ENCODE measurements at regions not wholly inside any gene's neighbourhood (a gene's known extent, or its start where the extent isn't known, plus 50 kb on each side); places are given as distances from the start of the nearest gene placed in this dataset.
"Not testable (repeated sequence)": the region's sequence is repeated elsewhere in the genome, so short reads cannot be mapped to it uniquely, and the experiment has no call there.

DNA sequence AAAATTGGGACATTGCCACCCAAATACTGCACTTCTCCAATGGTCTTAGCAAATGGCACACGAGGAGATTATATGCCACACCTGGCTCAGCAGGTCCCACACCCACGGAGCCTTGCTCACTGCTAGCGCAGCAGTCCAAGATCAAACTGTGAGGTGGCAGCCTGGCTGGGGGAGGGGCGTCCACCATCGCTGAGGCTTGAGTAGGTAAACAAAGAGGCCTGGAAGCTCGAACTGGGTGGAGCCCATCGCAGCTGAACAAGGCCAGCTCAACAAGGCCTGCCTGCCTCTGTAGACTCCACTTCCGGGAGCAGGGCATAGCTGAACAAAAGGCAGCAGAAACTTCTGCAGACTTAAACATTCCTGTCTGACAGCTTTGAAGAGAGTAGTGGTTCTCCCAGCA is 222.4 kb upstream of the PCDH9 start:
- H3K18ac ChIP-seq (ENCODE audit: low read length); H4K91ac ChIP-seq (ENCODE audit: low read depth, low read length, poor library complexity); H3K4ac ChIP-seq (ENCODE audit: low read length); H3K4me3 ChIP-seq (ENCODE audit: low read length in 2 of 2); H2AK5ac ChIP-seq (ENCODE audit: low read depth, low read length); H2BK5ac ChIP-seq (ENCODE audit: low read length); H3K36me3 ChIP-seq (replicated peaks in 1 of 2; ENCODE audit: control insufficient read depth in 2 of 2, insufficient read depth in 2 of 2, low read length in 2 of 2); H3K9me3 ChIP-seq (replicated peaks in 1 of 2; ENCODE audit: control insufficient read depth in 2 of 2, insufficient read depth in 1 of 2, low read depth in 1 of 2, low read length in 2 of 2); H3K9ac ChIP-seq (ENCODE audit: low read depth, low read length, poor library complexity); H2BK120ac ChIP-seq (ENCODE audit: low read depth, low read length); H3K27me3 ChIP-seq (ENCODE audit: control insufficient read depth in 3 of 3, insufficient read depth in 3 of 3, low read depth in 1 of 3, low read length in 3 of 3); H3K4me1 ChIP-seq (ENCODE audit: control insufficient read depth in 2 of 2, insufficient read depth in 1 of 2, low read depth in 1 of 2, low read length in 2 of 2); H2BK12ac ChIP-seq (ENCODE audit: low read length); H2BK15ac ChIP-seq (ENCODE audit: low read length); H3K79me1 ChIP-seq (ENCODE audit: low read depth, low read length); H4K8ac ChIP-seq (ENCODE audit: low read depth, low read length); H3K4me2 ChIP-seq (ENCODE audit: insufficient read depth, low read length, poor library complexity, severe bottlenecking); DNase-seq (ENCODE audit: low spot score); H3K23ac ChIP-seq (ENCODE audit: low read depth, low read length, poor library complexity); H3K14ac ChIP-seq (ENCODE audit: low read length); H3K27ac ChIP-seq (replicated peaks; ENCODE audit: low read length): not testable (repeated sequence)
- WGBS, 2 donors (ENCODE audit: extremely low coverage in 2 of 2, insufficient read length in 2 of 2, insufficient replicate concordance in 1 of 2), result no CpG with 5 or more reads among the region's 8 CpGs
- peak overlapping the region; percentile 56 for H2AFZ ChIP-seq (ENCODE audit: low read length)

GRCh38 chr13:67445436-67445835 is 215.3 kb upstream of the PCDH9 start:
- WGBS, 2 donors (ENCODE audit: extremely low coverage in 2 of 2, insufficient read length in 2 of 2, insufficient replicate concordance in 1 of 2), result no CpG with 5 or more reads among the region's 5 CpGs
- Histone ChIP-seq H2BK12ac (ENCODE audit: low read length) (no peak overlapping the region), H2BK5ac (ENCODE audit: low read length) (no peak overlapping the region), H3K14ac (ENCODE audit: low read length) (no peak overlapping the region), H3K79me1 (ENCODE audit: low read depth, low read length) (no peaks in the 10 kb centered on the region), H3K36me3 (replicated peaks in 1 of 2; ENCODE audit: control insufficient read depth in 2 of 2, insufficient read depth in 2 of 2, low read length in 2 of 2) (no peaks in the 10 kb centered on the region), H3K4me1 (ENCODE audit: control insufficient read depth in 2 of 2, insufficient read depth in 1 of 2, low read depth in 1 of 2, low read length in 2 of 2) (no peaks in the 10 kb centered on the region), H3K27me3 (ENCODE audit: control insufficient read depth in 3 of 3, insufficient read depth in 3 of 3, low read depth in 1 of 3, low read length in 3 of 3) (no peaks in the 10 kb centered on the region), H3K9me3 (replicated peaks in 1 of 2; ENCODE audit: control insufficient read depth in 2 of 2, insufficient read depth in 1 of 2, low read depth in 1 of 2, low read length in 2 of 2) (no peaks in the 10 kb centered on the region), H2AFZ (ENCODE audit: low read length) (peak overlapping the region; percentile 23), H3K18ac (ENCODE audit: low read length) (no peak overlapping the region), H3K4ac (ENCODE audit: low read length) (no peak overlapping the region), H4K91ac (ENCODE audit: low read depth, low read length, poor library complexity) (no peak overlapping the region), H2BK120ac (ENCODE audit: low read depth, low read length) (no peak overlapping the region), H2BK15ac (ENCODE audit: low read length) (no peak overlapping the region), H3K4me3 (ENCODE audit: low read length in 2 of 2) (no peak overlapping the region), H4K8ac (ENCODE audit: low read depth, low read length) (no peak overlapping the region), H3K23ac (ENCODE audit: low read depth, low read length, poor library complexity) (no peak overlapping the region), H2AK5ac (ENCODE audit: low read depth, low read length) (no peak overlapping the region), H3K9ac (ENCODE audit: low read depth, low read length, poor library complexity) (no peak overlapping the region), H3K4me2 (ENCODE audit: insufficient read depth, low read length, poor library complexity, severe bottlenecking) (no peak overlapping the region), H3K27ac (replicated peaks; ENCODE audit: low read length) (no peak overlapping the region)
- DNase-seq (ENCODE audit: low spot score), result no peak

DNA sequence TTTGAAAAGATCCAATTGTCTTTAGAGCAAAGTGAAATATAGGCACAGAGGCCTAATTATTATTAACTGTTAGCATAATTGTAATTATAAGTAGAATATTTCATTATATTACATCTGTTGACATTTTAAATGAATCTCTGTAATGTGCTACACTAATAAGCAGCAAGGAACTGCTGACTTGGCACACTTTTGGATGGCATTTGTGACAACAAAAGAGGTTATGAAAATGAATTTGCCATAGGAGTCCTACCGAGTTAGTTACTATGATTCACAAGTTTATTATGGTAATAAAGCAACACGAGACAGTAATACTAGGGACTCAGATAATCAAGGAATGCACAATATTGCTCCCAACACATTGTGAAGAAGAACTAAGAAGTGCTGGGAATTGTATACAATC is 213.8 kb upstream of the PCDH9 start:
- no peak overlapping the region for H2BK15ac ChIP-seq (ENCODE audit: low read length)
- no peaks in the 10 kb centered on the region for H3K9me3 ChIP-seq (replicated peaks in 1 of 2; ENCODE audit: control insufficient read depth in 2 of 2, insufficient read depth in 1 of 2, low read depth in 1 of 2, low read length in 2 of 2)
- H2BK12ac ChIP-seq (ENCODE audit: low read length), result no peak overlapping the region
- WGBS, 2 donors (ENCODE audit: extremely low coverage in 2 of 2, insufficient read length in 2 of 2, insufficient replicate concordance in 1 of 2), result no CpG with 5 or more reads among the region's 2 CpGs
- H3K4ac ChIP-seq (ENCODE audit: low read length), result no peak overlapping the region
- no peak overlapping the region for H4K8ac ChIP-seq (ENCODE audit: low read depth, low read length)
- H4K91ac ChIP-seq (ENCODE audit: low read depth, low read length, poor library complexity), result no peak overlapping the region
- H2AK5ac ChIP-seq (ENCODE audit: low read depth, low read length), result no peak overlapping the region
- H3K27ac ChIP-seq (replicated peaks; ENCODE audit: low read length), result no peak overlapping the region
- H3K79me1 ChIP-seq (ENCODE audit: low read depth, low read length), result no peaks in the 10 kb centered on the region
- H2BK120ac ChIP-seq (ENCODE audit: low read depth, low read length), result no peak overlapping the region
- H3K23ac ChIP-seq (ENCODE audit: low read depth, low read length, poor library complexity), result no peak overlapping the region
- H3K4me1 ChIP-seq (ENCODE audit: control insufficient read depth in 2 of 2, insufficient read depth in 1 of 2, low read depth in 1 of 2, low read length in 2 of 2), result no peaks in the 10 kb centered on the region
- H3K27me3 ChIP-seq (ENCODE audit: control insufficient read depth in 3 of 3, insufficient read depth in 3 of 3, low read depth in 1 of 3, low read length in 3 of 3), result no peaks in the 10 kb centered on the region
- no peak overlapping the region for H3K14ac ChIP-seq (ENCODE audit: low read length)
- H3K18ac ChIP-seq (ENCODE audit: low read length), result no peak overlapping the region
- no peak overlapping the region for H2AFZ ChIP-seq (ENCODE audit: low read length)
- H3K9ac ChIP-seq (ENCODE audit: low read depth, low read length, poor library complexity), result no peak overlapping the region
- no peaks in the 10 kb centered on the region for H3K36me3 ChIP-seq (replicated peaks in 1 of 2; ENCODE audit: control insufficient read depth in 2 of 2, insufficient read depth in 2 of 2, low read length in 2 of 2)
- no peak overlapping the region for H2BK5ac ChIP-seq (ENCODE audit: low read length)
- no peak overlapping the region for H3K4me2 ChIP-seq (ENCODE audit: insufficient read depth, low read length, poor library complexity, severe bottlenecking)
- no peak for DNase-seq (ENCODE audit: low spot score)
- no peak overlapping the region for H3K4me3 ChIP-seq (ENCODE audit: low read length in 2 of 2)

DNA sequence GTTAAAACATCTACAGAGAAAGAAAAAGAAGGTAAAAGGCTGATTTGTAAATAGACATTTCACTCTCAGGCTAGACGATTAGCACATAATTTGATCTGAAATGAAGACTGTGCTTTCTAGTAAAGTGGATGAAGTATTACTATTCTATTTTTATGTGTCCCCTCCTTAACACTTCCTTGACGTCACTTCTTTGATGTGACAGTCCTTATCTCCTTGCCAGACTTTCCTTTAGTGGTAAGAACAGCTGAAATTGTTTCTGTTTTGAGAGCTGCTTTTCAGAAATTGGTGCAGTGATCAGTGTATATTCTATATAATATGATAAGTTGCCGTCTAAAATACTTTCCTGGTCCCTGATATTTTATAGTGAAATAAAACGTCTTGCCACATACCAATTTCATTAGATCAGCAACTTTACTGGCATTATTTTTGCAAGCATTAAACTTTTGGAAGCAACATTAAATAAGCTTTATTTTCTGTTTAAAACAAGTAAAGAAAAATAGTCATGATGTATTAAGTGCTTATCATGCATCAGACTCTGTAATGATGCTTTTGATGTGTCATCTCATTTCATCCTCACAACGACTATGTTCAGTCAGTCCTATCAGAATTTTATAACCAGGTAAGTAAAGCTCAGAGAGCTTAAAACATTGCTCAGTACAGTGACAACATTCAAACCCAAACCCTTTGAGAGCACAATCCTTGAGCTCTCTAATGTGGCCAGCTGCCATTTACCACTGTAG is 210.3 kb upstream of the PCDH9 start:
- no peak overlapping the region for H2AK5ac ChIP-seq (ENCODE audit: low read depth, low read length)
- H2AFZ ChIP-seq (ENCODE audit: low read length), result no peak overlapping the region
- no peak overlapping the region for H3K4ac ChIP-seq (ENCODE audit: low read length)
- no peak overlapping the region for H3K23ac ChIP-seq (ENCODE audit: low read depth, low read length, poor library complexity)
- no peak overlapping the region for H2BK12ac ChIP-seq (ENCODE audit: low read length)
- no peak overlapping the region for H2BK15ac ChIP-seq (ENCODE audit: low read length)
- H3K27ac ChIP-seq (replicated peaks; ENCODE audit: low read length), result no peak overlapping the region
- no peak for DNase-seq (ENCODE audit: low spot score)
- no peaks in the 10 kb centered on the region for H3K79me1 ChIP-seq (ENCODE audit: low read depth, low read length)
- H3K14ac ChIP-seq (ENCODE audit: low read length), result no peak overlapping the region
- H3K4me2 ChIP-seq (ENCODE audit: insufficient read depth, low read length, poor library complexity, severe bottlenecking), result no peak overlapping the region
- no peak overlapping the region for H4K91ac ChIP-seq (ENCODE audit: low read depth, low read length, poor library complexity)
- no peaks in the 10 kb centered on the region for H3K9me3 ChIP-seq (replicated peaks in 1 of 2; ENCODE audit: control insufficient read depth in 2 of 2, insufficient read depth in 1 of 2, low read depth in 1 of 2, low read length in 2 of 2)
- H3K27me3 ChIP-seq (ENCODE audit: control insufficient read depth in 3 of 3, insufficient read depth in 3 of 3, low read depth in 1 of 3, low read length in 3 of 3), result no peaks in the 10 kb centered on the region
- H3K9ac ChIP-seq (ENCODE audit: low read depth, low read length, poor library complexity), result no peak overlapping the region
- no peak overlapping the region for H2BK5ac ChIP-seq (ENCODE audit: low read length)
- no peak overlapping the region for H3K18ac ChIP-seq (ENCODE audit: low read length)
- no CpG with 5 or more reads among the region's 5 CpGs for WGBS, 2 donors (ENCODE audit: extremely low coverage in 2 of 2, insufficient read length in 2 of 2, insufficient replicate concordance in 1 of 2)
- no peaks in the 10 kb centered on the region for H3K4me1 ChIP-seq (ENCODE audit: control insufficient read depth in 2 of 2, insufficient read depth in 1 of 2, low read depth in 1 of 2, low read length in 2 of 2)
- no peak overlapping the region for H4K8ac ChIP-seq (ENCODE audit: low read depth, low read length)
- no peaks in the 10 kb centered on the region for H3K36me3 ChIP-seq (replicated peaks in 1 of 2; ENCODE audit: control insufficient read depth in 2 of 2, insufficient read depth in 2 of 2, low read length in 2 of 2)
- H2BK120ac ChIP-seq (ENCODE audit: low read depth, low read length), result no peak overlapping the region
- no peak overlapping the region for H3K4me3 ChIP-seq (ENCODE audit: low read length in 2 of 2)
